Skin of body (tissue), 1 donor: ENCODE measurements at regions not wholly inside any gene's neighbourhood (a gene's known extent, or its start where the extent isn't known, plus 50 kb on each side); places are given as distances from the start of the nearest gene placed in this dataset.

Experiments
- DNase-seq: peaks from one replicate; lab custom pipeline; 2025; lab: John Stamatoyannopoulos, UW

DNA sequence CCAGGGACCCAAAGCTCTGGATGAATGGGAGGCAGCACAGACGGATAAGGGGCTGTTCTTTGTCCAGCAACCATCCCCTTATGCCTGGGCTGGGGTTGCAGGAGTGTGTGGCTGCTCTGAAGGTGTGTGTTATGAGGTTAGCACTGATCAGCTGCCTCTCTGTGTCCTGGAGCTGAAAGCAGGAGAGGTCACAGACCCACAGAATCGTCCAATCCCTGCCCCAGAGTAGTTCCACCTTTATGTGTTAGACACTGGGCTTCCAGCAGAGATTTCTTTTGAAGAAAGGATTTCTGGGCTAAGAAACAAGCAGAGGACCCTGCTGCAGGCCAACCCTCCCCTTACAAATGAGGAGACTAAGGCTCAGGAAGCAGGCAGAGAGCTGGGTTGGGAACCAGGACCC, 62.4 kb downstream of the ARL6IP4 start:
- DNase-seq = no peak

DNA sequence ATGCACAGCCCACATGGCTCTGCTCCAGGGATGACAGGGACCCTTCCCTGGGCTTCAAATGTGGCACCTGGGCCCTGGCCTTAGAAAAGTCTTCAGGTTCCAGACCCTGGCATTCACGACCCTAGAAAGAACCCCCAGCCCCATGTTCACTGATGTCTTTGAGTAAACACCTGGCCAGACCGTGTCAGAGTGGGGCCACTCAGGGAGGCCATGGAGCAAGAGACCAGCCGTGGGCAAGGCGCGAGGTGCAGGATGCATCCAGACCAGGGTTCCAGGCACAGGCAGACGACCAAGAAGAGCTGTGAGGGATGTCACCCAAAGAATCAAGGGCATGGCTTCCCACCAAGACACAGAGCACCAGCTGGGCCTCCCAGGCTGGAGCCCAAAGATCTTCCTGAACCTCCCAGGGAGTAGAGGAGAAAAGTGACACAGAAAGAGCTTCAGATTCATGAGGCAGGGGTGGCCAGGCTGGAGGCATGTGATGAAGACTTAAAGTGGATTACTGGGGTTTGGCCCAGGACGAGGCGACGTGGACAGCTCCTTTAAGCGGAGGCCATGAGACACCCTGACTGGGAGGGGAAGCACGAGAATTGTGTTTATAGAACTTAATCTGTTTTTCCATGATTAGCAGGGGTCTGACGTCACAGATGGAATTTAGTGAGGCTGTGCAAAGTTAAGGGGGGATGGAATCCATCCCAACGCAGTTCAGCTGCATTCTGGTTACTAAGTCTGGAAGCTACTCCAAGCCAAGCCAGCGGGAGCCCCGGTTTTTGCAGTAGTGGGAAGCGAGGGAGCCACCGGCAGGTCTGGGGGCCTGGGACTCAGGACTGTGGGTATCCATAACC, 61.6 kb downstream of the ARL6IP4 start:
- peak; percentile 66 for DNase-seq

DNA sequence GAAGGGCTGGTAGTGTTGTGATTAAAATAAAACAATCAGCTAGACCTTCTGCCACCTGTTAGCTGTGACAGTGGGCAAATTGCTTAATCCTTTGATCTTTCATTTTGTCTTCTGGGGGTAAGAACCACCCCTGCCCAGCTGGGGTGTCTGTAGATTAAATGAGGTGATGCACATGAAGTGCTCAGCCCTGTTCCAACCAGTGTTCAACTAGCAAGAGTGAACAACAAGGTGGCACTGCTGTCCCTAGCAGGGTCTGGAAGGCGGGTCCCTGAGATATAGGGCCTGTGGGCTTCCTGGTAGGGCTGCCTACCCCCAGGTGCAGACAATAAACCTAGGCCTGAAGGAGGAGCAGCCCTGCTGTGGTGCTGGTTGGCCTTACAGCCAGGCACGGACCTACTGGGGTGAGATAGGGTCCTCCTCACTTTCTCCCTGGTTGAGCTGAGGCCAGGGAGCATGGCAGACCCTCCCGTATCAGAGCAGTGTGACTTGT, 60.6 kb downstream of the ARL6IP4 start:
- no peak for DNase-seq

DNA sequence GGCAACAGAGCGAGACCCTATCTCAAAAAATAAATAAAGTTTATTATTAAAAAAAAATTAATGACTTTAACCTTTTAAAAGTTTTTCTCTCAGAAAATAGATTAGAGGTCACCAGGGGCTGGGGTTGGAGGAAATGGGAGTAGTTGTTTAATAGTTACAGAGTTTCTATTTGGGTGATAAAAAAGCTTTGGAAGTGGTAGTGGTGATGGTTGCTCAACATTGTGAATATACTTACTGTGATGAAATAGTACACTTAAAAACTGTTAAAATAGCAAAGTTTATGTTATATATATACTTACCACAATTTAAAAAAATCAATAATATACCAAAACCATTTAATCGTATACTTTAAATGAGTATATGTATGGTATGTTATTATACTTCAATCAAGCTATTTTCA, 59.6 kb downstream of the ARL6IP4 start:
- no peak for DNase-seq

DNA sequence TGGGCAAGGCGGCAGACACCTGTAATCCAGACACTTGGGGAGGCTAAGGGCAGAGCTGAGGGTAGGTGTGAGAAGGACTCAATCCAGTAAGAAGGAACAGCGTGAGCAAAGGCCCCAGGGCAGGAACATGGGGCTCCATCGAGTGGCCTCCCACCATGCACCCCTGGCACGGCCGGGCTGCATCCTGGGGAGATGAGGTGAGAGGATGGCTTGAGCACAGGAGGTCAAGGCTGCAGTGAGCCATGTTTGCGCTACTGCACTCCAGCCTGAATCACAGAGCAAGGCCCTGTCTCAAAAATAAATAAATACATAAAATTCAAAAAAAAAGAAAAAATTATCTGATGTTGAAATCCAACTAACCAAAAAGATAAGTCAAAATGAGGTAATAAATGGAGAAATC, 58.5 kb downstream of the ARL6IP4 start:
- DNase-seq = no peak

DNA sequence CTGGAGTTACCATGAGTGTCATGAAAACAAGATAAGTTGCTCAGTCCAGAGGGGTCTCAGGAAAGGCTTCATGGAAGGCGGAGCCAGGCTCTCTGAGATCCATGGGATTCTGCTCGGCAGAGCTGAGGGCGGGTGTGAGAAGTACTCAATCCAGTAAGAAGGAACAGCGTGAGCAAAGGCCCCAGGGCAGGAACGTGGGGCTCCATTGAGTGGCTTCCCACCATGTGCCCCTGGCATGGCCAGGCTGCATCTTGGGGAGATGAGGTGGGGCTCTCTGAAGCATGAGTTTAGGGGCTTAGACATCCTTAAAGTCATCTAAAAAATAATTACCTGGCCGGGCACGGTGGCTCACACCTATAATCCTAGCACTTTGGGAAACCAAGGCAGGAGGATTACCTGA, 58.0 kb downstream of the ARL6IP4 start:
- DNase-seq = no peak

DNA sequence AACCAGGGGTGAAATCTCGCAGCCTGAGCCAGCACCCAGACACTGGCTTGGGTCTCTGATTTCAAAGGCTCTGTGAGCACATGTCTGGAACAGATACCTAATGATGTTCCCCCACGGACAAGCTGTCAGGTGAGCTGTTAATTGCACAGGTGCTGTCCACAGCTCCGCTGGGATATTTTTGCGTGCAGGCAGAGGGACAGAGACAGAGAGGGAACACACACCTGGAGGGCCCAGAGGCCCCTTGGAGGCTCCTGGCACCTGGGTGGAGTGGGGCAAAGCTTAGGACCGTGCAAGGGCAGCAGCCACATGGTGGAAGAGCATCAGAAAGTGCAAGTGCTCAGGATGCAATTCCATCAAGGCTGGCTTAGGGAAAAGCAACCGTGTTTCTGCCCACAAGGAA, 57.3 kb downstream of the ARL6IP4 start:
- DNase-seq = no peak

DNA sequence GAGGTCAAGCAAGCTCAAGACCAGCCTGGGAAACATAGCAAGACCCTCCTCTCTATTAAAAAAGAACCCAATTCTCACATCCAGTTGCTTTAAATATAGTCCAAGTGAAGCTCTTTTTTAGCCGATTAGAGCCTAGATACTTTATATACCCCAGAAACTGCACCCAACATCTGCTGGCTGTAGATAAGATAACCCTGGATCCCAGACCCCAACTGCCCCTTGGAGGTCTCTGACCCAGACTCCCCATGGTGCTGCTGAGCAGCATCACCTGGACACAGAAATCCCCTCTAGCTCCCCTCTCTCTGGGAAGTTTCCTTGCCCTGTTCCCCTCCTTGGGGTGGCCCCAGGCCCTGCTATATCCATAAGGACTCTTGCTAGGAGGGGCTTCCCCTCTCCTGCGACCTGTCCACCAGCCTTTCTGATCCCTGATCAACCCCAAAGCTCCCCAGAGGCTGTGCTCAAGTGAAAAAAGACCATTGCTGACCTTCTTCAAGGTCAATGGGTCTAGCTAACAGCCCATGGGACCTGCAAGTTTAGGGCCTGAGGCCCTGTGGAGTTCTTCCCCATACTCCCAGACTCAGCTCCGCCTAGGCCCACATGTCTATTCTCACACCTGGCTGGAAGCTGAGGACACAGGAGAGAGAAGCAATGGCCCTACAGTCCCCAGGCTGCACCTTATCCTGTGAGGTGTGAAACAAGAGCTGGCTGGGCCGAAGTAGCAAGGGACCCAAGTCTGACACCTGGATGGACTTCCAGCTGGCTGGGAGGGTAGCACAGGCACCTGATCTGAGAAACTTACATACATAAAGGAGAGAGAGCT, 56.2 kb downstream of the ARL6IP4 start:
- DNase-seq = no peak

DNA sequence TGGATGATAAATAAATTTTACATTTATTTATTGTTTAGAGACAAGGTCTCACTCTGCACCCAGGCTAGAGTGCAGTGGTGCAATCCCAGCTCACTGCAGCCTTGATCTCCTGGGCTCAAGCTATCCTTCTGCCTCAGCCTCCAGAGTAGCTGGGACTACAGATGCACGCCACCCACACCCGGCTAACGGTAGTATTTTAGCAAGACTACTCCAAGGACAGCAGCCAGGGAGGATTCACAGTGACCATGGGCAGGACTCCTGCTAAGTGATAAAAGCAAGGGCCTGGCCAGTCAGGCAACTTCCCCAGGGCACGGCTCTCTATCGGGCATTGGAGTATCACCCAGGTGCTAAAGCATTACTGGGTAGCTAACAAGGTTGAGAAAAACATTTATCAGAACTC, 55.4 kb downstream of the ARL6IP4 start:
- no peak for DNase-seq

DNA sequence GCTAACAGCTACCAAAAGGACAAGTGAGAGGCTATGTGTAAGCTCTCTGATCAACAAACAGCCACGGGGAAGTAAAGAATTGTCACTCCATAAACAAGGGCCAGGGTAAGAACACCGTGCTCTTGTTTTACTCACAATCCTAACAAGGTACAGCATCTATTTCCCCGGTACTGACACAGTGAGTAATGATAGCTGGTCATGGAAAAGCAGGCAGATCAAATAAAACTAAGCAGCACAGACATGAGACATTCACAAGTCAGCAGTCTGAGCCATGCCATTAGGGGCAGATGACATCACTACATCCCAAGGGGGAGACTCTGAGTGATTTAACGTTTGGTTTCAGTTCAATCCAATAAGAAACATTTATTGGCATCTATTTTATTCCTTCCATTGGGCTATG, 54.4 kb downstream of the ARL6IP4 start:
- DNase-seq = peak; percentile 72

DNA sequence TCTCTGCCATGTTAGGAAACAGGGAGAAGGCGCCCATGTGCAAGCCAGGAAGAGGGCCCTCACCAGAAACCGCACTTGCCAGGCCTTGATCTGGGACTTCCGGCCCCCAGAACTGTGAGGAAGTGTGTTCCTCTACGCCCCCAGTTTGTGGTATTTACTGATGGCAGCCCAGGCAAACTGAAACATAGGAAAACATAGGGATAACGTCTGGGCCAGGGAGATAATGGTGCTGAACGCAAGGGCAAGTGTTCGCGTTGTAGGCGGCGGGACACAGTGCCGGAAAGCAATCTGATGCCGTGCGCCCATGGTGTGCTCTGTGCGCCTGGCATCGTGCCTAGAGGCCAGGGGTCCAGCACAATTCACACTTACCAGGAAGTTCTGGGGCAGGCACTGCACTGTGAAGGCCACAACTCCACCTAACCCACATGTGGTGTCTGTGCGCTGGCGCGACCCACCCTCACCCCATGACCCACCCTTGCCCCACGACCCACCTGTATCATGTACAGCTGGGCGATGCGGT, 53.6 kb downstream of the ARL6IP4 start:
- DNase-seq = no peak

DNA sequence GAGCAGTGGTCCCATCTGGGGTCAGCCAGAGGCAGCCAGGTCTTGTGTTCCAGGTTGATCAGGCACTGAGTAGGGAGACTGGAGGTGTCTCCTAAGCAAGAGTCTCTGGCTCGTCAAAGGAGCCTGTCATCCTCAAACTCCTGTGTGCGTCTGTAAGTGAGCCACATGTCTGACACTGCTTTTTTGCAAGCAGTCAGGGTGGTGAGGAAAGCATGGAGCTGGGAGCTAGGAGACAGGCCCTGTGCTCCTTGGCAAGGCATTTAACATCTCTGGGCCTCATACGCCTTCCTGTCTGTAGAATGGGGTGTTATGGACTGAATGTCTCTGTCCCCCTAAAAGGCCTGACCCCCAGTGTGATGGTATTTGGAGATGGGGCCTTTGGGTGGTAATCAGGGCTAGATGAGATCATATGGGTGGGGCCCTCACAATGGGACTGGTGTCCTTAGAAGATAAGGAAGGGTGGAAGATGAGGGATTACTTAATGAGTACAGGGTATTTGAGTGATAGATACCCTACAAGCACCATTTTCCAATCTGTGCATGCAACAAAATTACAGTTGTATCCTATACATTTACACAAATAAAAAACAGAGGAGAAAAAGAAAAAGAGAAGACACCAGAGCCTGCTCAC, 53.0 kb downstream of the ARL6IP4 start:
- DNase-seq = no peak

DNA sequence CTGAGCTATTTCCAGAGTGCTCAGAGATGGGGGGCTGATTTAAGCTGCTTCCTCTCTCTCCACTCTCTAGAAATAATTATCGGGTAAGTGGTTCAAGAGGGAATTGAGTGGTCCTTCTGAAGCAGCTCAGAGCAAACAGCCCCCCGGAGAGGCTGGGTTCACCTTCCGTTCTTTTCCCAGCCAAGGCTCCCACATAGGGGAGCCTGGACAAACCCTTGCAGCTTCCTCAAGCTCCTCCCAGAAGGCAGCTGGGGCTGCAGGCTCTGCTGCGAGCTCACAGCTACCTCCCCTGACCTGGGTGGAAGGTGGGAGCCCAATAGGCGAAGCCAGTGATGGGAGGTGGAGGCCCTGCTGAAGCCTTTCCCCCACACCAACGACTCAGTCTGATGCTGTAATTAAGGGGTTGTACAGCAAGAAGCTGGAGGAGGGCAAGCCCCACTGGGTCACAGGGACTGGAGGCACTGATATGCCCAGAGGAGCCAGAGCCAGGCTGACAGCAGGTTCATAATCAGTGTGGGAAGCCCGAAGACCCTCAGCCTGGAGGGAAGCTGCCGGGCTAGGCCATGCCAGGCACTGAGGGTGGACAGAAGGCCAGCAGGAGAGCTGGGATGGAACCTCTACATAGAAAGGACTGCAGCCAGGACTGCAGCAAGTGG, 52.4 kb downstream of the ARL6IP4 start:
- DNase-seq = no peak
